ELR (cell line): ENCODE measurements at regions not wholly inside any gene's neighbourhood (a gene's known extent, or its start where the extent isn't known, plus 50 kb on each side); places are given as distances from the start of the nearest gene placed in this dataset.
"Not testable (repeated sequence)": the region's sequence is repeated elsewhere in the genome, so short reads cannot be mapped to it uniquely, and the experiment has no call there.

Experiments
- DNase-seq: peaks from one replicate; pipeline ENCODE4 v3.0.0-alpha.2; 2015; ENCODE audit warnings: low read depth

DNA sequence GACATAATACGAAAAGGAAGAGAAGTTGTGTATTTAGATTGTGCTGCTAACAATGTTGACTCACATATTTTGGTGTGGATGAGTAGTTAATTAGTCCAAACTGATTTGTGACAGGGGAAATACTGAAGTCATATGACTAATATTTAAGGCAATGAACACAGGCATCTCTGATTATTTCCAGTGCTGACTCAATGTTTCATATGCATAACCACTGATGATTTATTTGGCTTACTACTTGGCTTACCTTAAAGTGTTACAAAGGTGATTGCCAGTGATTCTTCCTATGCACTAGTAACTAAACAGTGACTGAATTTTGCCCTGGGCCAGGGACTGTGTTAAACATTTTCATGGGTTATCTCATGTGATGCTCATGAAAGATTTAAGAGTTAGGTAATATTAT, 722.6 kb downstream of the METTL4 start:
- peak; percentile 1 for DNase-seq

DNA sequence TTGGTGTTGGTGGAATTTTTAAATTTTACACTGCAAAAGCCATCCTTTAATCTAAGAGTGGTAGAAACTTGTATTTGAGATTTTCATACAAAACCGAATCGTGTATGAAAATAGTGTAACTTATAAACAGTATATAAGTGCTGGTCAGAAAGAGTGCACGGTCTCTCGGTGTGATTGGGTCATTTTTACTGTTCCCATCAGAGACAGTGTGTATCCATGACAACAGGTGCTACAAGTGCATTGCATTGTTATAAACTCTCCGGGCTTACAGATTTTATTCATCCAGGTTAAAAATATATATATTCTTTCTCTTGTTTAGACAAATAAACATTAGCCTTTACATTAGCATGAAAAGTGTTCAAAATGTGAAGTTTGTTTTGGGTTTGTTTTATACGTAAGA, 721.9 kb downstream of the METTL4 start:
- no peak for DNase-seq

DNA sequence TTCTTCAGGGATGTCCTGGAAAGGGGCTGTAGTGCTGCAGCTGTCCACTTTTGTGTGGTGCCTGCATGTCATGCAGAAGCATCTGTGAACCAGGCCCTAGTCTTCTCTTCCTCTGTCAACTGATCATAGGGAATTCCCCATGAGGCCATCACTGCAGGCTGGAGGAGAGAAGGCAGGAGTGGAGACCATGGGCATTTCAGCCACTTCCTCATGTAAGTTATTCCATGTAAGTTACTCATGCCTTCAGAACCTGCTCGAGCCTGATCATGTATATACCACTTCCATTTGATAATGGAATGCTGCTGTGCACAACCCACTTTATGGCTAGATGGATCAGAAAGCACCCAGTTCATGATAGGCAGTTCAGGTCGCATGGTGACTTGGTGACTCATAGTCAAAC, 714.0 kb downstream of the METTL4 start:
- not testable (repeated sequence) for DNase-seq

DNA sequence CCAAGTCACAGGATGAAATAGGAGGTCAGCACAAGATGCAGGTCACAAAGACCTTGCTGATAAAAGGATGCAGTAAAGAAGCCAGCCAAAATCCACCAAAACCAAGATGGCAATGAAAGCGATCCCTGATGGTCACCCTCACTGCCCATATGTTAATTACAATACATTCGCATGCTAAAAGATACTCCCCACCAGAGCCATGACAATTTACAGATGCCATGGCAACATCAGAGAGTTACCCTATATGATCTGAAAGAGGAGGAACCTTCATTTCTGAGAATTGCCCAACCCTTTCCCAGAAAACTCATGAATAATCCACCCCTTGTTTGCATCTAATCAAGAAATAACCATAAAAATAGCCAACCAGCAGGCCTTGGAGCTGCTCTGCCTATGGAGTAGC, 709.8 kb downstream of the METTL4 start:
- DNase-seq = no peak

DNA sequence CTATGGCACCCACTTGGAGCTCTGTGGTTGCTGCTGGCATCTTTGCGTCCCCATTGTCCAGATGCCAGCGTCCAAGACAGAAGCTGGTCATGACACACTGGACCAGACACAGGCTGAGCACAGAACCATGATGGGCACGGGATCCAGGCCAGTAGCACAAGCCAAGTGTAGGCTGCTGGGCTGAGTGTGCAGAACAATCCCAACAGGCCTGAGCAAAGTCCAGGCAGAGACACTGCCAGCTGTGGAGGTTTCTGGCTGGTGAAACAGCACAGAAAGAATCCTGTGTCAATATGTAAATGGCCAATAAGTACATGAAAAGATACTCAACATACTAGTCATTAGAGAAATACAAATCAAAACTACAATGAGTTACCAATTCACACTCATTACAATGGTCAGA, 705.4 kb downstream of the METTL4 start:
- DNase-seq = no peak

DNA sequence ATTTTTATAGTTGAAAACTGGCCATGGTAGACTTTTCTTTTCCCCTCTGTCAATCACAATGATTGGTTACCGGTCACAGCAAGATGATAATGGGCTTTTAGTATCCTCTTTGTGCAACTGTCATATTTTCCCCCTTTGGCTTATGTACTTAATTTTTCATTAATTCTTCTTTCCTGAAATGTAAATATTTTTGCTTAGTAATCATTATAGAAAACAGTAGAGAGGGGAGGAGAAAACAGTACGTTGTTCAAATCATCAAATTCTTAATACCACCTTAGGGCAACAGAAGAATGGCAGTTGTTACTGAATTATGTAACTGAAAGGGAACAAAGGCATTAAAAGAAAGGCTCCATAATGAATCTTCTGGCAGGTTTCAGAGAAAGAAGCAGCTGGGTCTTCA, 699.0 kb downstream of the METTL4 start:
- no peak for DNase-seq

DNA sequence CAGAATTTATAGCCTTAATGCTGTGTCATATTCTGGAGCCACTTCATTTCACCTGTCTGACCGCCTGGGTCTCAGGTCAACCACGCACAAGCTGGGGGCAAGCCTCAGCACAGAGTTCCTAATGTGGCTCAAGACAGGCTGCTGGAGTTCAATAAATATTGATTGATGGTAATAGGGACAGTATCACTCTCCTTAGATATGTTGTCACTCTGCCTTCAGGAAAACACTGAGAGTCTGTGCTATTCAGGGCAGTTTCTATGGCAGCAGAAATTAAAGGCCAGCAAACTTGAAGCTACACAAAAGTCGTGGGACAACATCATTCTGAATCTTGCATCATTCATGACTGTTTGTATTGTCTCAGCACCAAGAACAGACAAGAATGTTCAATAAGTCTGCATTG, 696.1 kb downstream of the METTL4 start:
- DNase-seq = no peak

DNA sequence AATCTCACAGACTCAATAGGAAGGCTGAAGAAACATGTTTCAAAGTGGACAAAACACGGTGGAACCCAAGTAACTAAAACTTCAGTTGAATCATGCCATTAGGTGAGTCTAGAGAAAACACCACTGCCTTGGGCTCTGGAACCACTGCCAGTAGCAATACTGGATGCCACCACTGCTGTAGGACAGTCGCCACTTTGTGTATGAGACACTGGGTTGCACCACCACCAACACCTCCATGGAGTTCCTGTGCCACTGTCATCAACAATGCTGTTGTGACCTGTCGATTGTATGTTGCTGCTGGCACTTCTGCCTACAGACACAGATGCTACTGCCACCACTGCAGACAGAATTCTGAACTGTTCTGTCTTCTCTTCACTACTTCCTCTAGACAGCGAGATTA, 686.7 kb downstream of the METTL4 start:
- DNase-seq = no peak

DNA sequence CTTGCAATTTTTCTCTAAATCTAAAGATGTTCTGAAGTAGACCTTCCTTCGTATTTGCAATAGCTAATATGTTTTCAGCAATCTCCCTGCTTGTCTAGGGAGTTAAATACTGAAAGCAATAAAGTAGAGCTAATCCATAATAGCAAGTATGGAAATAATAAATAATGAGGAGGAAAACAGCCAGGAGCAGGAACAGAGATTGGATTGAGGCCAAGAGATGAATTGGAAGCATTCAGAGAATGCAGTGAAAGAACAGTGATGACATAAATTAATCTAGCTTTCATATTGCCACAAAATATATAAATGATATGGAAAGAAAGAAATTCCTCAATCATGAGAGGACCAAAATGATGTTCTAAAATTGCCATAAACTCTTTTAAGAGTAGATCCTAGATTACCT, 679.7 kb downstream of the METTL4 start:
- no peak for DNase-seq

DNA sequence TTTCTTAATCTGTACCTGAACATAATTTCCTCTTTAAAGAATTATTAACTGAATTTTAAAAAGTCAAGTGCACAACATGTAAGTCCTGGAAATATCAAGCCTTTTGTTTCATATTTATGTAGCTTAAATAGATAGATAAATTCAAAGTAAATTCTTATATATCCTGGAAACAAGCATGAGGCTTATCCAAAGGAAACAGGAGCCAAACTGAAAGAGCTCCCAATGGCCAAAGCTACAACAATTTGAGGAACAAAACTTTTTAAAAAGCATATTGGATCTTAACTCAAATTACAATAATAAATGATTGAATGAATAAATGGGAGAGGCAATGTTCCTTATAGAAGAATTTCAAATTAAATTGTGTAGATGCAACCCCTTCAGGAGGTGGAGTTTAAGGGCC, 679.1 kb downstream of the METTL4 start:
- no peak for DNase-seq

DNA sequence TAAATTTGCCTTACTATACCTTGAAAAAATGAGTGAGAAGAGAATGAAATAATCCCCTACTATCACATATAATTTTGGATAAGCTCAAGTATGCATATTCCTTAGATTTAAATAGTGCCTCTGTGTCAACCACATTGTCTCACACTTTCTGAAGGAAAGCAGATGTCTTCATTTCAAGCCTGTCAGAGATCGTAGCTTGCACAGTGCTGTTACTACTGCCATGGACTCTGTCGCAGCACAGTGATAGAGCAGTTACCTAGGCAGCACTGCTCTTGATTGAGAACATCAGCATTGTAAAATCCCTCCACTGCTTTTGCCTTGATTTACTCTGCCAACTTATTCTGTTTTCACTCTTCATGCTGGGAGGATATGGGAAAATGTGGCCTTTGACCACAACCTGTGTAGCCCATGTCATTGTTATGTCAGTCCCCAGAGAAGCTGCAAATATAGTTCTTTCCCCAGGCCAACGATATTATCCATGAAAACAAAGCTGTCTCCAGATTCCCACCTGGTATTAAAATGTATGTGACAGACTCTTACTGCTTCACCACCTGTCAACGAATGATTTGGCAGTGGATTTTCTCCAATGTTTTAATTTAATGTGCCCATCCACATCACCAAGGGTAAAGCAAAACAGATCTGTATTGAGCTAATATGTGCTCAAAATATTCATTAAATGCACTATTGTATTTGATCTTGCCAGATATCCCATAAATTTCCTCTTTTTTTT, 675.7 kb downstream of the METTL4 start:
- DNase-seq = no peak

DNA sequence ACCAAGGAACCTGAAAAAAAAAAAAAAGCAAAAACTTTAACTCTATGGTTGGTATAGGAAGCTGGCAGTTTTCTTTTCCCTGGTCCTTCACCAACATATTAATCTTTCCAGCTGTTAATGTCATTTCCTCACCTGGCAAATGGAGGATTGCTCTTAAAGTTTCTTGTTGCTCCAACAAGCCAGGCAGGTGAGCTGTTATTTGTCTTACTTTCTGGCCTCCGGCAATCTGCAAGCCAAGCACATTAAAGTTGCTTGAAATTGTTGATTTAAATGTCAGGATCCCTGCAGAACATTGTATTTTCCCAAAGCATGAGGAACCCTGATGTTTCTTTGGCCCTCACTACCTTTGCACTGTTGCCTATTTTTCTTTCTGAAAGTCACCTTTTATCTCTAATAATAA, 664.9 kb downstream of the METTL4 start:
- no peak for DNase-seq

DNA sequence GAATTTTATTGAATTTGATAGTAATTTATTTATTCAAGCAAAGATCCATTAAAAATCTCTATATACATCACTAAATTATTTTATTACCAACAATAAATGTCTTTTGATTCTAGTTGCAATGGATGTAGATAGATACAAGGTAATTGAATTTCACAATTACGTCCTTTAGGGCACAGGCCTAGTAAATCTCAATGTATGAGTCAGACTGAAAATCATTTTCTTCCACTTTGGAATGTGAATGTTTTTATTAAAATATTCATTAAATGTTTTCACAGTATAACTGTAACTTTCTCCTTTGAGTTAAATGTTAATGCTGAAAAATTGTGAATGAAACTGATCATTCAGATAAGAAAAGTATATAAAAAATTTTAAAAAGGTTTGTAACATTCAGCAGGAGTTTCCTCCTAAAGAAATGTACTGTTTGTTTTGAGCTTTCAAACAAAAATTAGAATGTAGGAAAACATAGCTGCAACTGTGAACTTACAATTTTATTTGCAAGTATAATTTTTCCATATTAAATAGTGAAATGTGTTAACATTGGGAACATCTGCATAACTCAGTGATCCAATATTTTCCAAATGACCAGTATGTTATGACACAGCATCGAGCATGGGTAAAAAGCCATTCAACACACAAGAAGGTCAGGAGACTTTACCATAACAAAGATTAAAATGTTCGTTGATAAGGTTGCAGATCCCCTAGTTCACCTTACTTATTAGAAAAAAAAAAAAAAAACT, 663.7 kb downstream of the METTL4 start:
- DNase-seq = no peak

DNA sequence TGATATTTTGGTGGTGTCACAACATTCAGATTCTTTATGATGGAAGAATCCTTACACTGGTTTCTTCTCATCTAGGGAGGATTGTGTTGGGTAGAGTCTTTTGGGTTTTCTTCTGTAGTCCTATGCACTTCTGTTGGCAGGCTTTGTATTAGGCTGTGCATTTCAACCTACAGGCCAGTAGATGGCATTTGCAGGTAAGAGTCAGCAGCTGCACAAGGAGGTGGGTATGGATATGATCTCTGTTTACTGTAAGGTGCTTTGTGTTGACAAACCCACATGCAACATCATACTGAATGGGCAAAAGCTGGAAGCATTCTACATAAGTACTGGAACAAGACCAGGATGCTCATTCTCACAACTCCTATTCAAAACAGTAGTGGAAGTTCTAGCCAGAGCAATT, 656.8 kb downstream of the METTL4 start:
- DNase-seq = peak; percentile 30

DNA sequence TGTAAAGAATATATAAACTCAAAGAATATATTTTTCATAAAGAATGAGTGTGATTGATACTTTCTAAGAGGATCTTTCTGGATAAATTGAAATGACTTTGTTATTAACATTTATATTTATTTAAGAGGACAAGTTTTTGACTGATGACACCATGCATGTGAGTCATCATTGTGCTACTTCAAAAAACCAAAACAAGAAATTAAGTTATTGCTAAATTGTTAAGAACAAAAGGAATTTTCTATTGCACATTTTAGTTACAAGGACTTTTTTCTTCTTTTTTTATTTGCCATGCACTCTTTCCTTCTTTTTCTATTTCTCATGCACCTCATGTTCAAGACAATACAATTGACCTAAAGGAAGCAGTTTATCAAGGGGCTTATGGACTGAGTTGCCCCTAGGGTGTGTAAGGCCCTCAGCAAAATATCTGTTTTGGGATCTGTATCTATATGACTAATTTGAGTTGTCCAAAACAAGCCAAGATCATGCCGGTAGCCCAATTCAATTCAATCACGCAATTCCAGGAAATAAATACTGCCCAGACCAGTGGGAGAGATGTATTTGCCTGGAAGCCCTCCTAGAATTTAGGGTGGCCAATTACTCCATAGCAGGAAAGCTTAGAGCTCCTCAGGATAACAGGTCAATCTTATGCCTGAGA, 654.3 kb downstream of the METTL4 start:
- DNase-seq = no peak

DNA sequence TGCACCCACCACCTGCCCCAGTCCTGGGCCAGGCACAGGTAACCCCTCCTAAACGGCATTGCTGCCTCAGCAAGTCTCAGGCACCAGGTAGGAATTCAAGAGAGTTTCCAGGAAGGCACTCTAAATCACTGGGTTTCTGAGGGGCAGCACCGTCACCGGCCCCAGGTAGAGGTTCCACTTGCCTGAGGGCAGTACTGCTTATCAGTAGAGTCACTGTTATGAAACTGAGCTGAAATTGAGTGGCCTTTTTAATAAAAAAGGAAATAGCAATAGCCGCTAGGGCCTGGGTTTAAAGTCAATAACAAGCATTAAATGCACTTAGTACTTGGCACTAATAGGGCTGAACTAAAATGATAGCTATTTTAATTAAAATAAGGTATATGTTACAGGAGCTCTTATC, 653.7 kb downstream of the METTL4 start:
- no peak for DNase-seq

DNA sequence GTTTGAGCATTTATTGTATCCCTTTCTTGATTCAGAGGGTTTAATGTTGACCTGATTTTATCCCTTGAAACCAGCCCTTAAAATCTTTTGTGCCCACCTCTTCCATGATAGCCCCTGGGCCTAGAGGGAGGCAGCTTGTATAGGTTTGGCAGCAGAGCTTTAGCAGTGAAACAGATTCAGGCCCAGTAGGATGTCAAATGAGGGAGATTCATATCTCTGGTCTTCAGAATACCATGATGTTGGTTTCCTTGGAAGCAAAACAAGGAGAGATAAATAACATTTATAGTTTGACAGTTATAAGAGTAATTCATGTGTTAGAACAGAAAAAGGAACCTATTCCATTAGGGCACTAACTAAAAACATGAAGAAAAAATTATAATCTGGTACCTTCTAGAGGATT, 649.2 kb downstream of the METTL4 start:
- no peak for DNase-seq

DNA sequence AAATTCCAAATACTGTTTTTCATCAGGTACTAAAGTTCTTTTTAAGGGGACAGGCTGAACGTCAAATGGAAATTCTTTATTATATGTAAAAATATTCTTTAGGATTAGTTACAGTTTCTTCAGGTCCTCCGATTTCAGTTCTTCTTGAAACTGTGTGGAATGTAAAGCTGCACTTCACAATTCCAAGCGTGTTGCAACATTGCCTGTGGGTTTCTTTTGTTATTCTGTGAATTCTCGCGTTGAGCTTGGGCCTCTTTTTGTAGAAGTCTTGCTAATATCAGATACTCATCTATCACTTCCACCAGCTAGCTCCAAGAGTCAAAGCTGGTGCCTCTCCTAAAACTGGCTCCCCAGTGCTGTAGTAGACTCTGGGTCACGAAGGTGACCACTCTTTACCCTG, 642.6 kb downstream of the METTL4 start:
- no peak for DNase-seq

DNA sequence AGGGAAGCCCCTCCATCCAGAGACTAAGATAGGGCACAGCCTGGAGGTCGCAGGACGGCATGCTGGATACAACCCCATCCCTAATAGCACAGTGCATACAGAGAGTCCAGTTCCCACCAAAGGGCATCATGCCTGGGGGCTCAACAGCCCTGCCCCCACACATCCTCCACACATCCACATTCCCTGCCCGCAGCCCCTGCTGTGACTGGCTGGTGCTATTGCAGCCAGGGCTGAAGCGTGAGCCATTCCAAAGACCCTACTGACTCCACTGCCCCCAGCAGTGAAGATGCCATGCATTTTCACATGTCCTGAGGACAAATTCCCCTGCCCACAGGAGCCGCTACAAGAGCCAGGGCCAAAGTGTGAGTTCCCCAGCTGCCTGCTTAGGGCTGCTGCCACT, 641.6 kb downstream of the METTL4 start:
- DNase-seq = no peak

DNA sequence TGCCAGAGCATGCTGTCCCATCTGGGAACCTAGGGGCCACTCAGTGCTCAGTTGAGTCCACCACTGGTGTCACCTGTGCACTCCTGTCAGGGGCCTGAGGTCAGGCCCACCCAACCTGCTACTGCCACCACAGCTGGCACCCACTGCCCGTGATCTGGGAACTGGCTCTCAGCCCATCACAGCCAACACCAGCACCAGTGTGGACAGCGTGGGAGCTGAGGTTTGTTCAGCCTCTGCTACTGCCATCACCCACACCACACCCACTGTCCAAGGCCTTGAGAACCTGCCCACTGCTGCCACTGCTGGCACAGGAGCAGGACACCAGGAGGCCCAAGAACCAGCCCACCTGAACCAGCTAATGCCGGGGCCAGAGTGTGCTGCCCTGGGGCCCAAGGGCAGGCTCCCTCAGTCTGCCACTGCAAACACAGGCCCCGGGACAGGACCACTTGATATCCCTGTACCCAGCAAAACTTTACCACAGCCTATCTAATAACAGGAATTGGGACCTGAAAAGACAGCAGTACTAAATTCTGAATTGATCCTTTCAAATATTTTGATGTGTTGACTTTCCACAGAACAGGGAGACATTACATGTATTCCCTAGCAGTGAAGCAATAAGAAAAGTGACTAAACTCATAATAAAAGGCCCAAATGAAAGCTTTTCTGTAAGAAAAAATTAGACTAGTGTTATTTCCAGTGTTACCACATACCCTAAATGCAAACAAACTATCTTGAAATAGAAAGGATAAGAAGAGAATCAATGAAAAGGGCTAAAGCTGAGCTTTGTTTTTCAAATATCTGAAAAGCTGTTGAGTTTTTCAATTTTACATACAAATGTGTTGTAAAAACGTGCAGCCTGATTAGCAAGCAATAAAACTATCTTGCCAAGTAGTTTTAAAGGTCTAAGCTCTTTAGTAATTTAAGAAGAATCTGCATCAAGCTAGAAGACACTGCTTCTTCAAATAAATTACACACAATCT, 640.7 kb downstream of the METTL4 start:
- DNase-seq = no peak

DNA sequence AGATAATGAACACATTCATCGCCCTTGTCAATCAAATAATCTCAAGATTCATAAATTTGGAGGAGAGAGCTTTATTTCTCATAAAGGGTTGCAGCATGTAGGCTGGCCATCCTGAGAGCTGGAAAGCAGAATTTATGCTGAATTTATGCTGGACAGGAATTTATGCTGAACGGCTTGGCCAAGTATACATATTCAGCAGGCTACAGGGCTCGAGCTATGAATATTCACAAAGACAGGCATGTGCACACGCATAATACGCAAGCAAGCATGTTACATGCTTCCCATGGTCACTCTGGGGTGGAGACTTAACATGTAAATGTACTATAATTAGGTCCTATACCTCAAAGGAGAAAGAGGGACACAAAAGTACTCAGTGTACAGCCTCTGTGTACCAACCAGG, 618.8 kb downstream of the METTL4 start:
- no peak for DNase-seq
